Daoy (cell line): ENCODE measurements at regions not wholly inside any gene's neighbourhood (a gene's known extent, or its start where the extent isn't known, plus 50 kb on each side); places are given as distances from the start of the nearest gene placed in this dataset.
"Not testable (repeated sequence)": the region's sequence is repeated elsewhere in the genome, so short reads cannot be mapped to it uniquely, and the experiment has no call there.

Source experiments
- DNase-seq: peaks from one replicate; pipeline ENCODE4 v3.0.0-alpha.2; 2015; ENCODE audit warnings: low read depth

GRCh38 chr16:35102780-35103403, 1643.5 kb downstream of the TP53TG3F start:
- DNase-seq, result no peak

GRCh38 chr16:35111772-35112171, 1652.4 kb downstream of the TP53TG3F start:
- DNase-seq, result not testable (repeated sequence)

- no peak for DNase-seq
These were observed 1672.0 kb downstream of the TP53TG3F start for GRCh38 chr16:35131429-35131828.

- peak; percentile 17 for DNase-seq
These were observed 1675.1 kb downstream of the TP53TG3F start for GRCh38 chr16:35134471-35134870.

GRCh38 chr16:35140293-35140986, 1681.0 kb downstream of the TP53TG3F start:
- no peak for DNase-seq

GRCh38 chr16:35141303-35141702, 1681.9 kb downstream of the TP53TG3F start:
- no peak for DNase-seq

GRCh38 chr16:35142147-35142808, 1682.9 kb downstream of the TP53TG3F start:
- DNase-seq, result no peak

GRCh38 chr16:35142809-35143192, 1683.4 kb downstream of the TP53TG3F start:
- DNase-seq, result no peak

GRCh38 chr16:35144212-35144932, 1685.0 kb downstream of the TP53TG3F start:
- no peak for DNase-seq

GRCh38 chr16:35146031-35146710, 1686.8 kb downstream of the TP53TG3F start:
- peak; percentile 60 for DNase-seq

- no peak for DNase-seq
These were observed 1687.5 kb downstream of the TP53TG3F start for GRCh38 chr16:35146723-35147458.

GRCh38 chr16:35147556-35148504, 1688.4 kb downstream of the TP53TG3F start:
- DNase-seq, result no peak

GRCh38 chr16:35148748-35149147, 1689.3 kb downstream of the TP53TG3F start:
- no peak for DNase-seq

- DNase-seq, result no peak
These were observed 1690.1 kb downstream of the TP53TG3F start for GRCh38 chr16:35149550-35149949.

GRCh38 chr16:35150805-35151312, 1691.4 kb downstream of the TP53TG3F start:
- DNase-seq, result no peak

GRCh38 chr16:35152067-35152627, 1692.7 kb downstream of the TP53TG3F start:
- DNase-seq, result no peak

- DNase-seq, result no peak
These were observed 1695.2 kb downstream of the TP53TG3F start for GRCh38 chr16:35154627-35155026.

GRCh38 chr16:35157549-35157948, 1698.1 kb downstream of the TP53TG3F start:
- not testable (repeated sequence) for DNase-seq

- DNase-seq, result not testable (repeated sequence)
These were observed 1709.9 kb downstream of the TP53TG3F start for GRCh38 chr16:35169324-35169723.
